LNCAP (cell line): ENCODE measurements at regions not wholly inside any gene's neighbourhood (a gene's known extent, or its start where the extent isn't known, plus 50 kb on each side); places are given as distances from the start of the nearest gene placed in this dataset.

Source experiments
- CTCF ChIP-seq: fragments of 450-650 bp; IDR thresholded peaks from 2 replicates; pipeline ENCODE4 v1.5.1; 2017; ENCODE audit warnings: mild to moderate bottlenecking

GRCh38 chr3:154973851-154974250 is 106.3 kb upstream of the MME start:
- TF ChIP-seq CTCF, result no peak

DNA sequence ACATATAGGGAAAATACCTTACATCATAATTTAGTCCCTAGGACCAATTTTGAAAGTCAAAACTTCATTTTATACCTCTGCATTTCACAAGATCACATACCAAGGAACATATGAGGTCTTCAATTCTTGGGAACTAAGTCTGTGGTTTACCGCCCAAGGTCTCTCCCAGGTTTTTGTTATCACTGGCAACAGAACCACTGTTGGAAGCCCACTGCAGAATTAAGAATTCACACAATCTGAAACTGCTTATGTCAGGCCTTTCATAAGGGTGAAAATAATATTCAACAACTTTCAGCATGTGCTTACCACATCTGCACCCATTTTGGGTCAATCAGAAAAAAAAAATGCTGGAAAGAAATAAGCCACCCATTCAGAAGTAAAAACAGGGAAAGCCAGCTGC is 107.2 kb upstream of the MME start:
- TF ChIP-seq CTCF, result no peak

GRCh38 chr3:154971771-154972326 is 108.3 kb upstream of the MME start:
- TF ChIP-seq CTCF, result no peak

DNA sequence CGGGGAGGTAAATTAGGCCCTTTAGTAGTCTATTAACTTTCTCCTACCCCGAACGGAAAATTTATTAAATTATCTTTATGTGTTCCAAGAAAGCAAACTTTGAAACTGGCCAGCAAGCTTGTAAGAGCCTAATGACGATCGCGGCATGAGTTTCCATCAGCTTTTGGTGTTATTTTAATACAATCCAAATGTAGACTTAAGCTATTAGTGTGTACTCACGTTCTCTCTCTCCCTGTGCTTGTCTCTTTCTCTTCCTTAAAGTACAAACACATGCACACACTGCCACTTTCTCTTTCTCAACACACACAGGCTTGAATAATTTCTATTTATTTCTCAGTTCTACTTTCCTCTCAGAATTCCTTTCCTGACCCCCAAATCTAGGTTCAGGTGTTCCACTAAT is 108.8 kb upstream of the MME start:
- no peak for TF ChIP-seq CTCF

GRCh38 chr3:154970797-154971196 is 109.3 kb upstream of the MME start:
- no peak for TF ChIP-seq CTCF

- no peak for TF ChIP-seq CTCF
These were observed 110.8 kb upstream of the MME start for GRCh38 chr3:154969366-154969765.

GRCh38 chr3:154967090-154967489 is 113.0 kb upstream of the MME start:
- no peak for TF ChIP-seq CTCF

DNA sequence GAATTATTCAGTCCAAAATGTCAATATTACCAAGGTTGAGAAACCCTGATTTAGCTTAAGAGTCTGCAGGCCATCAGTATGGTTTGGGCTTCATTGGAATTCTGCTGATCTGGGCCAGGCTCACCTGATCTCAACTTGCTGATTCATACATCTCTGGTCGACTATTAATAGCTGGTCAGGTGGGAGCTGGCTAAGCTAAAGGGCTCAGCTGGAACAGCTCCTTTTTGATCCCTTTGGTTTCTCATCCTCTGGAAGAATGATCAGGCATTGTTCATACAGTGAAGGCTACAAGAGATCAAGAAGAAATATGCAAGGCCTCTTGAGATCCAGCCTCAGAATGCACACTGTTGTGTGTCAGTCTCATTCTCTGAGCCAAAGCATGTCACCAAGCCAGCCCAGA is 123.3 kb upstream of the MME start:
- TF ChIP-seq CTCF, result no peak
